HG03571 (cell line): ENCODE measurements at regions not wholly inside any gene's neighbourhood (a gene's known extent, or its start where the extent isn't known, plus 50 kb on each side); places are given as distances from the start of the nearest gene placed in this dataset.
"Not testable (repeated sequence)": the region's sequence is repeated elsewhere in the genome, so short reads cannot be mapped to it uniquely, and the experiment has no call there.

Source experiments
- ATAC-seq: cut with Tn5 transposase; IDR thresholded peaks from one replicate; pipeline ENCODE4 v1.9.1; 2021; ENCODE audit not compliant: unreplicated experiment

GRCh38 chr16:87007907-87008306 is 309.3 kb downstream of the C16orf95 start:
- ATAC-seq: no peak

- ATAC-seq: no peak
These were observed 308.5 kb downstream of the C16orf95 start for GRCh38 chr16:87008664-87009063.

- ATAC-seq: no peak
These were observed 303.9 kb downstream of the C16orf95 start for GRCh38 chr16:87012954-87013938.

GRCh38 chr16:87014112-87014511 is 303.1 kb downstream of the C16orf95 start:
- no peak for ATAC-seq

DNA sequence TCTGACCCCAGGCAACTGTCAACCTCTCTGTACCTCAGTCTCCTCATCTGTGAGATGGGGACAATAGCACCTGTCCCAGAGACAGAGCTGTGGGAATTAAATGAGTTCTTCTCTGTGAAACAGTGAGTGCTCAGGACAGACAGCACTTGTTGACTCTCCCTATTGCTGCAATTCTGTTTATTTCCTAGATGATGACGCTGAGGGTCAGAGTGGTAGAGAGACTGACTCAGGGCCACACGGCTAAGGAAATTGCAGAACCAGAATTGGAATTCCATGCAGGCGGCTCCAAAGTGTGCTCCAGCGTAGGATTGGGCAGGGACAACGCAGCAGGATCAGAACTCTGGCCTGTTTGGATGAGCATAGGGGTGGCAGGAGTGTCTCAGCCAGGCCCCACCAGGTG is 302.2 kb downstream of the C16orf95 start:
- no peak for ATAC-seq

- no peak for ATAC-seq
These were observed 300.9 kb downstream of the C16orf95 start for GRCh38 chr16:87016046-87017035.

DNA sequence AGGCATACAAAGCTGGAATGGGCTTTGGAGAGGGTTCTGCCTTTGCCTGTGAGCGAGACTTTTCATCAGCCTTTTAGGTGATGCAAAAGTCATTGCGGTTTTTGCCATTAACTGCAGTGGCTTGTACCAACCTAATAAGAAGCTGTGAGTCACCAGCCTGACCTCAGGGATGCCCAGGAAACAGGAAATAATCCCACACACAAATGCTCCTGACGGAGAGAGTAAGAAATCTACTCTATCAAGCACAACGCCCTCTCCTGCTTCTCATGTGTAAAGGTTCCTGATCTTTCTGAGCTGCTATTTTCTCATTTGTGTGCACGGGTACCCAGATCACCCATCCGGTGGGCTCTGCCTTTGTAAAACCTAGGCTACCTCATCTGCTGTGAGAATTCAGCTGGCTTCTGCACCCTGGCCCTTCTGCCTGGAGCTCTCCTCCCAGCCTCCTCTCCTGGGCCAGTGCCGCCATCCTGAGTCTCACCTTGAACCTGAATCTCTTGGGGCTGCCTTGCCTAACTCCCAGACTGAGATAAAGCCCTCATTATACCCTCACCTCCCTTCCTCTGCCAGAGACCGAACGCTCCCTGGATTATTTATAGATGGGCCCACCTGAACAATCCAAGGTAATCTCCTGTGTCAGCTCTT is 299.7 kb downstream of the C16orf95 start:
- no peak for ATAC-seq

DNA sequence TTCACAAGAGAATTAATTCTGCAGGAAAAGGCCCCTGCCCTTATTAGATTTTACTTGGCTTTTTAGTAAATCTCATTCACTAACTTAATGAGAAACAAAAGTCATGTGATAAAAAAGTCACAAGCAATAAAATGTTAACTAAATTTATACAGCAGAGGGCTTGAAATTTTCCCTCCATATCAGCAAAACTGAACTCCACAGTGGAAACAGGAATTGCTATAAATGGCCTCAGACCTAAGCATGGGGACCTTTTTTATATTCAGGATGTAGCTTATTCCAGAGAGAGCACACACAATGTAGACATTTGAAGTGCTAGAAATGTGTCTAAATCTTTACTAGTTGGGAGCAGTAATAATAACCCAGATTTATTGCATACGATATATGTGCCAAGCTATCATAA is 291.5 kb downstream of the C16orf95 start:
- ATAC-seq: no peak

DNA sequence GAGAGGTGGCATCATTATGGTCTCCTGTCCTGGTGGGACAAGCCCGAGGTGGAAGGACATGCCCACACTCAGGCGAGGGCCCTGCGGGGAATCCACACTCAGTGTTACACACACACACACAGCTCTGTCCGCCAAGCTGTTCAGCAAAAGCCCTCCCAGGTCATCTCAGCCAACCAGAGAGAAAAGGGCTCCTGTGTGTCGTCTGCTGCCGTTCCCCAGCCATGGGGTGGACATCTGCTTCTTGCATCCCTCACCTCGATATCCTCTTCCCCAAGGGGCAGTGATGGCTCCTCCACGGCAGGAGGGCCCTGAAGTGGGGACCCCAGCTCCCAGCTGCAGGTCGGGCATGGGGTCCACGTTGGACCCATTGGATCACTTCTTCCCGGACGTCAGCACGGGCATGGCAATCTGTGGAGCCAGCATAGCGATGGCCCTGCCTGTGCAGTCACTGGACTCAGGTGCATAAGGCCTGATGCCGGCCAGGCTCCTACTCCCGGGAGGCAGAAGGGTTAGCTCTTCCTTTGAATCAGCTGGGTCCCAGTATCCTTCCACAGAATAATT is 290.1 kb downstream of the C16orf95 start:
- ATAC-seq: no peak

DNA sequence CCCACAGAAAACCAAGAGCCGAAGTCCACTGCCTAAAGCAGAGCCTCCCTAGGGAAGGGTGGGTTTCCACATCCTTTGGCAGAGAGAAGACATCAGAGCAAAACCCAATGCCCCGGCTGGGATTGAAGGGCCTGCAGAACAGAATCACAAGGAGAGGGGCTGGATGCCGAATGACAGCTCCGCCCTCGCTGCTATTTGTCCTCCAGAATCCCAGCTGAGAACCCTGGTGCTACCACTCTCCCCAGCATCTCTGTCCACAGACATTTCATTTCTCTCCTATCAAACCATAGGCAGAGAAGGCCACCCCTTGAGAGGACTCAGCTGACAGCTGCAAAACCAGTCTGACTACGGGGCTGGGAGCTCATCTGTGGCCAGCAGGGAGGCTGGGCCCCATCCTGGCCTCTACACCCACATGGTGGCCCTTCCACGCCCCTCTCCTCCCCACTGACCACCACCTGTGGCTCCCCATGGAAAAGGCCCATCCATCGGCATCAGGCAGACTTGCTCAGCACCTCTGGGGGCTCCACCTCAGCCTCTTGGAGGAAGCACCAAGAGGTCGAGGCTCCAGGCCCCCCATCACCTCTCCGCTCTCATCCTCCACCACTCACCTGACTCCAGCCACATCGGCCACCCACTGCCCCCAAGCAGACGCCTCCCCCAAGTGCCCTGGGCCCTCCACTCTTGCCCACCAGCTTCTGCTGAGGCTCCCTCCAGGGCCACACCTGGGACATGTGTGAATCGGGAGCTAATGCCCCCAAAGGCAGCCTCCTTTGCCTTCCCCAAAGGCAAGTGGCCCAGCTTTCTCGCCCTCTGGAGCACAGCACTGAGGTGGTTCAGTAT is 288.5 kb downstream of the C16orf95 start:
- no peak for ATAC-seq

- ATAC-seq: no peak
These were observed 284.6 kb downstream of the C16orf95 start for GRCh38 chr16:87032554-87032953.

- no peak for ATAC-seq
These were observed 284.1 kb downstream of the C16orf95 start for GRCh38 chr16:87033021-87033471.

- no peak for ATAC-seq
These were observed 283.5 kb downstream of the C16orf95 start for GRCh38 chr16:87033541-87034300.

DNA sequence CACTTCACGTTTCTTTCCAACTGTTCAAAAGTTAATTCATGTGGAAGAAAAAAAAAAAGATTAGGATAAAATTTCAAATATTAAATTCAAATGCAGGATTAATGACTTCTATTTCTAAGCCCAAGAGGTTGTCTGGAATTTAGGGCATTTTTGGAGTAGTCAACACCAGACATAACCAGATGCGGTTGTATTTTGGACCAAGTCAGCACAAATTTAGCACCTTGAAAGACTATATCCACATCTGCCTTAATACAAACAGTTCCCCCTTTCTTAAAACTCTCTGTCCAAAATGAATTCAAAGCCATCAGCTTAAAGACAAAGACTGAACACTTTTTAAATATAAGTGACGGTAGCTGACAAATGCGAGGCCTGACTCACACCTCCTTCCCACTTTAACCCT is 282.9 kb downstream of the C16orf95 start:
- ATAC-seq: no peak

- no peak for ATAC-seq
These were observed 282.1 kb downstream of the C16orf95 start for GRCh38 chr16:87035053-87035452.

- no peak for ATAC-seq
These were observed 280.2 kb downstream of the C16orf95 start for GRCh38 chr16:87037012-87037411.

DNA sequence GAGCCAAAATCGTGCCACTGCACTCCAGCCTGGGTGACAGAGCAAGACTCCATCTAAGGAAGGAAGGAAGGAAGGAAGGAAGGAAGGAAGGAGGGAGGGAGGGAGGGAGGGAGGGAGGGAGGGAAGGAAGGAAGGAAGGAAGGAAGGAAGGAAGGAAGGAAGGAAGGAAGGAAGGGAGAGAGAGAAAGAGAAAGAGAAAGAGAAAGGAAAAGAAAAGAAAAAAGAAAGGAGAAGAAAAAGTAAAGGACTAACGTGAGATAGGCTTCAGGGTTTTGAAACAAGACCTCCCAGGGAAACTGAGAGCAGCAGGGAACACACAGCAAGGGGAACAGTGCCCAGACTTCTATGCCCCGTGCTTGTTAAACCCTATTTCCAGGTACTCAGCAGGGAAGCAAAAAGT is 278.7 kb downstream of the C16orf95 start:
- ATAC-seq: not testable (repeated sequence)

DNA sequence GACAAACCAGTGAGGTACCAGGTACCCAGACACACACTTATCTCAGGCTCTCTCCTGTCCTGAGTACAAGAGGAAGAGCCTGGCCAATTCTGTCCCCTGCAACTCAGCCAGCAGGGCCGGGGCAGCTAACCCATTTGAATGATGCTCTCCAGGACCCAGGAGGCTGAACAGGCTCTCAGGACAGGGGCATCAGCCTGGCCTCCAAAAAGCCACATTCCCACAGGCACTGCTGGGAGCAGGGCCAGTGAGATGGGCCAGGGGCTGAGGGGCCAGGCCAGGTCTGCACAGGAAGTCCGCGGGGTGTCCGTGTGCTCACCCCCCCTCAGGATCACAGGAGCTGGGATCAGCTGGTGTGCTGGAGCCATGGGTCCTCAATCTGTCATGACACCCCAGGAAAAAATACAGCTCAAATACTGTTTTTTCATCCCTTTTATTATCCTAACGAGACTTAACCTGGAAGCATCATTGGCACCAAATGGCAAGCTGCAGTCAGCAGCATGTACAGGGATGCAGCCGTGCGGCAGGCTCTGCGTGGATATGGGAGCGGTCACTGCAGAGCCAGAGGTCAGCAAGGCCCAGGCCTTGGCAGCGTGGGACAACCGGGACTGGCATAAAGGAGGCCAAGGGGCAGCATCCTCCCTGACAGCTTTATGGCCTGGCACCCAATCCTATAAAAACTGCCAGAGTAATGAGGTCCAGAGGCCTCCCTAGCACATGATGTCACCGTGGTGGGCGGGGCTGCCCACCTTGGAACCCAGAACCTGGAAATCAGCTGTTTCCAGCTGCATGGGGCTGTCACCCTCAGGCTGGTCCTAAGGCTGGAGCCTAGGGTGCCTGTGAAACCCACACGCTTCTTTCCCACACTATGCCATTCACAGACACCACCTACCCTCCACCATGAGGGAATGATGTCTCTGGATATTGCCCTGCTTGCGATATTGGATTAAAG is 276.7 kb downstream of the C16orf95 start:
- no peak for ATAC-seq
